MM.1S (cell line): ENCODE measurements at regions not wholly inside any gene's neighbourhood (a gene's known extent, or its start where the extent isn't known, plus 50 kb on each side); places are given as distances from the start of the nearest gene placed in this dataset.

Experiments used
- DNase-seq: peaks from one replicate; pipeline ENCODE4 v3.0.0-alpha.2; 2015
- H2AFZ ChIP-seq: fragments of 300-600 bp; sonication (generic); 2 replicates; pipeline ENCODE4 v1.6.0; 2016; ENCODE audit warnings: antibody characterized with exemption, low read length
- H3F3A ChIP-seq: fragments of 300-600 bp; sonication (generic); 2 replicates; pipeline ENCODE4 v1.6.1; 2016; ENCODE audit warnings: mild to moderate bottlenecking, antibody characterized with exemption, low read length, moderate library complexity, mixed read lengths; ENCODE audit not compliant: insufficient read depth
- H3K27ac ChIP-seq: fragments of 300-600 bp; sonication (generic); 2 replicates; pipeline ENCODE4 v1.5.1; 2016; ENCODE audit warnings: mild to moderate bottlenecking, low read length
- H3K27me3 ChIP-seq: fragments of 300-600 bp; sonication (generic); replicated peaks from 2 replicates; pipeline ENCODE4 v1.6.0; 2016; ENCODE audit warnings: low read length; ENCODE audit not compliant: insufficient read depth
- H3K36me3 ChIP-seq: fragments of 300-600 bp; sonication (generic); replicated peaks from 2 replicates; pipeline ENCODE4 v1.6.1; 2016; ENCODE audit warnings: mild to moderate bottlenecking, low read length, mixed read lengths; ENCODE audit not compliant: insufficient read depth
- H3K4me1 ChIP-seq: fragments of 300-600 bp; sonication (generic); 2 replicates; pipeline ENCODE4 v1.6.1; 2016; ENCODE audit warnings: low read length, mixed read lengths
- H3K4me2 ChIP-seq: fragments of 300-600 bp; sonication (generic); 2 replicates; pipeline ENCODE4 v1.6.0; 2016; ENCODE audit warnings: low read depth, low read length
- H3K4me3 ChIP-seq: fragments of 300-600 bp; sonication (generic); 2 replicates; pipeline ENCODE4 v1.5.1; 2016; ENCODE audit warnings: low read length, mixed read lengths
- H3K79me2 ChIP-seq: fragments of 300-600 bp; sonication (generic); 2 replicates; pipeline ENCODE4 v1.6.1; 2016; ENCODE audit warnings: mixed run types, low read length, mixed read lengths
- H3K9ac ChIP-seq: fragments of 300-600 bp; sonication (generic); 2 replicates; pipeline ENCODE4 v1.6.1; 2016; ENCODE audit warnings: low read length, mixed read lengths
- H3K9me2 ChIP-seq: fragments of 300-600 bp; sonication (generic); replicated peaks from 2 replicates; pipeline ENCODE4 v1.6.1; 2016; ENCODE audit warnings: mild to moderate bottlenecking, low read length, mixed read lengths; ENCODE audit not compliant: insufficient read depth
- H3K9me3 ChIP-seq: fragments of 300-600 bp; sonication (generic); replicated peaks from 2 replicates; pipeline ENCODE4 v1.6.1; 2016; ENCODE audit warnings: mild to moderate bottlenecking, low read length, mixed read lengths; ENCODE audit not compliant: insufficient read depth
- H4K20me1 ChIP-seq: fragments of 300-600 bp; sonication (generic); 2 replicates; pipeline ENCODE4 v1.6.1; 2016; ENCODE audit warnings: mild to moderate bottlenecking, low read length, moderate library complexity, mixed read lengths; ENCODE audit not compliant: insufficient read depth
- CTCF ChIP-seq: fragments of 300-600 bp; sonication (generic); IDR thresholded peaks from 2 replicates; pipeline ENCODE4 v1.5.1; 2016; ENCODE audit warnings: antibody characterized with exemption, low read length, mixed read lengths
- EZH2 ChIP-seq: fragments of 300-600 bp; sonication (generic); optimal IDR thresholded peaks from 2 replicates; pipeline ENCODE3; 2017; ENCODE audit warnings: low read depth, mild to moderate bottlenecking, antibody characterized with exemption, low read length, mixed read lengths
- EZH2phosphoT487 ChIP-seq: fragments of 300-600 bp; sonication (generic); IDR thresholded peaks from 2 replicates; pipeline ENCODE4 v1.6.1; 2018; ENCODE audit warnings: antibody characterized with exemption, low read length

DNA sequence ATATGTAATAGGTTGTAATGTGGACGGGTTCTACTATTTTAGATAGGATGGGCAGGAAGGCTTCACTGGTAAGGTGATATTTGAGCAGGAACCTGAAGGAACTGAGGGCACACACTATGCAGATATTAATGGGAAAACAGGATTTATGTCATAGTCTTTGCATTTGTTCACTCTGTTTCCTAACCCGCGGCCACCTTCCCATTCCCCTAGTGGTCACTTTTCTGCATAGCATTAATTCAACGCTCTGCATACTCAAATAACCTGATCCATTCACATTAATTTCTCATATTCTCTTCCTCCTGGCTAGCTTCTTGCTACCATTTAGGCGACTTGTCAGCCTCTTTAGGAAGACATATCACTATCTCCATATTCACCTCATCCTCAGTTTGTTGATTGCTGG, 61.5 kb downstream of the GSPT2 start:
- Histone ChIP-seq H3K9me3 (no peaks in the 10 kb centered on the region), H2AFZ (no peak overlapping the region), H3K9ac (no peak overlapping the region), H3K27ac (no peak overlapping the region), H4K20me1 (no peaks in the 10 kb centered on the region), H3K27me3 (no peaks in the 10 kb centered on the region), H3F3A (peaks cover 4% of the 10 kb centered on the region; the same call in 1 of the 2 replicates), H3K4me1 (peaks cover 4% of the 10 kb centered on the region; the same call in 1 of the 2 replicates), H3K79me2 (peaks cover 26% of the 10 kb centered on the region), H3K4me3 (no peak overlapping the region), H3K4me2 (no peak overlapping the region), H3K9me2 (no peaks in the 10 kb centered on the region), H3K36me3 (no peaks in the 10 kb centered on the region)
- DNase-seq = no peak
- no peak for TF ChIP-seq CTCF
- no peak for TF ChIP-seq EZH2
- no peak for TF ChIP-seq EZH2phosphoT487

GRCh38 chrX:51813886-51814460, 70.7 kb downstream of the GSPT2 start:
- H3F3A ChIP-seq = no peaks in the 10 kb centered on the region
- H3K9me3 ChIP-seq = no peaks in the 10 kb centered on the region
- no peaks in the 10 kb centered on the region for H3K4me1 ChIP-seq
- no peak overlapping the region for H3K9ac ChIP-seq
- DNase-seq = no peak
- no peak overlapping the region for H2AFZ ChIP-seq
- H3K9me2 ChIP-seq = no peaks in the 10 kb centered on the region
- H3K27me3 ChIP-seq = no peaks in the 10 kb centered on the region
- no peaks in the 10 kb centered on the region for H4K20me1 ChIP-seq
- H3K36me3 ChIP-seq = no peaks in the 10 kb centered on the region
- H3K4me3 ChIP-seq = no peak overlapping the region
- no peak overlapping the region for H3K27ac ChIP-seq
- peaks cover 22% of the 10 kb centered on the region for H3K79me2 ChIP-seq
- TF ChIP-seq CTCF = no peak
- TF ChIP-seq EZH2phosphoT487 = no peak
- TF ChIP-seq EZH2 = no peak
- H3K4me2 ChIP-seq = no peak overlapping the region

- Histone ChIP-seq H3K27ac (no peak overlapping the region), H3K9me3 (no peaks in the 10 kb centered on the region), H3K79me2 (0 out of 2 replicates have a peak, but pooled peaks cover 3% of the 10 kb centered on the region), H3K4me1 (peaks cover 12% of the 10 kb centered on the region), H3K9ac (no peak overlapping the region), H3K4me2 (no peak overlapping the region), H3K4me3 (no peak overlapping the region), H3K36me3 (no peaks in the 10 kb centered on the region), H3F3A (no peaks in the 10 kb centered on the region; the same call in 1 of the 2 replicates), H4K20me1 (no peaks in the 10 kb centered on the region), H2AFZ (no peak overlapping the region), H3K9me2 (no peaks in the 10 kb centered on the region), H3K27me3 (no peaks in the 10 kb centered on the region)
- no peak for TF ChIP-seq CTCF
- TF ChIP-seq EZH2phosphoT487 = no peak
- no peak for TF ChIP-seq EZH2
- no peak for DNase-seq
These were observed 69.4 kb upstream of the MAGED1 start for GRCh38 chrX:51824061-51824460.
